ENCODE measurements at regions not wholly inside any gene's neighbourhood (a gene's known extent, or its start where the extent isn't known, plus 50 kb on each side); places are given as distances from the start of the nearest gene placed in this dataset.
A peak's percentile ranks its signal among the peaks of the same experiment; 100 is the strongest.
"Not testable (repeated sequence)": the region's sequence is repeated elsewhere in the genome, so short reads cannot be mapped to it uniquely, and the experiment has no call there.

GRCh38 chr20:19875376-19876221 is 117.5 kb downstream of the RIN2 start:
- peaks cover 14% of the 10 kb centered on the region for H3K4me1 Mint-ChIP-seq (ENCODE audit: unreplicated experiment)
- no peaks in the 10 kb centered on the region for H3K27me3 Mint-ChIP-seq (ENCODE audit: unreplicated experiment)
- TF ChIP-seq CTCF (IDR thresholded peaks at IDR 0.05), result no peak
- no peak overlapping the region for H3K4me3 Mint-ChIP-seq (ENCODE audit: unreplicated experiment)
- no peaks in the 10 kb centered on the region for H3K9me3 Mint-ChIP-seq (ENCODE audit: unreplicated experiment)
- H3K27ac Mint-ChIP-seq (ENCODE audit: unreplicated experiment), result peak overlapping the region; percentile 70
- no peak for DNase-seq (ENCODE audit: extremely low spot score, unreplicated experiment)
- H3K36me3 Mint-ChIP-seq (ENCODE audit: unreplicated experiment), result peaks cover 34% of the 10 kb centered on the region

- Mint-ChIP-seq H3K9me3 (ENCODE audit: unreplicated experiment) (no peaks in the 10 kb centered on the region), H3K27ac (ENCODE audit: unreplicated experiment) (peak overlapping the region; percentile 70), H3K27me3 (ENCODE audit: unreplicated experiment) (no peaks in the 10 kb centered on the region), H3K4me3 (ENCODE audit: unreplicated experiment) (no peak overlapping the region), H3K36me3 (ENCODE audit: unreplicated experiment) (peaks cover 21% of the 10 kb centered on the region), H3K4me1 (ENCODE audit: unreplicated experiment) (peaks cover 17% of the 10 kb centered on the region)
- TF ChIP-seq CTCF (IDR thresholded peaks at IDR 0.05), result no peak
- DNase-seq (ENCODE audit: extremely low spot score, unreplicated experiment), result no peak
Observed at GRCh38 chr20:19876828-19877460, 118.9 kb downstream of the RIN2 start.

- not testable (repeated sequence) for H3K27ac Mint-ChIP-seq (ENCODE audit: unreplicated experiment); H3K4me3 Mint-ChIP-seq (ENCODE audit: unreplicated experiment); H3K9me3 Mint-ChIP-seq (ENCODE audit: unreplicated experiment); H3K27me3 Mint-ChIP-seq (ENCODE audit: unreplicated experiment); DNase-seq (ENCODE audit: extremely low spot score, unreplicated experiment)
- Mint-ChIP-seq H3K36me3 (ENCODE audit: unreplicated experiment) (peaks cover 15% of the 10 kb centered on the region), H3K4me1 (ENCODE audit: unreplicated experiment) (peaks cover 23% of the 10 kb centered on the region)
Observed at GRCh38 chr20:19879874-19880255, 121.8 kb downstream of the RIN2 start.

GRCh38 chr20:19880256-19881079 is 122.4 kb downstream of the RIN2 start:
- no peak overlapping the region for H3K27ac Mint-ChIP-seq (ENCODE audit: unreplicated experiment)

More at GRCh38 chr20:19880256-19881079, 122.4 kb downstream of the RIN2 start:
- peaks cover 25% of the 10 kb centered on the region for H3K4me1 Mint-ChIP-seq (ENCODE audit: unreplicated experiment)
- no peaks in the 10 kb centered on the region for H3K9me3 Mint-ChIP-seq (ENCODE audit: unreplicated experiment)
- no peak overlapping the region for H3K4me3 Mint-ChIP-seq (ENCODE audit: unreplicated experiment)
- no peak for TF ChIP-seq CTCF (IDR thresholded peaks at IDR 0.05)
- H3K27me3 Mint-ChIP-seq (ENCODE audit: unreplicated experiment), result no peaks in the 10 kb centered on the region
- DNase-seq (ENCODE audit: extremely low spot score, unreplicated experiment), result no peak
- H3K36me3 Mint-ChIP-seq (ENCODE audit: unreplicated experiment), result peaks cover 15% of the 10 kb centered on the region

All from osteocyte (in vitro differentiated cells).